Brain pericyte (primary cell): ENCODE measurements at regions not wholly inside any gene's neighbourhood (a gene's known extent, or its start where the extent isn't known, plus 50 kb on each side); places are given as distances from the start of the nearest gene placed in this dataset.
A peak's percentile ranks its signal among the peaks of the same experiment; 100 is the strongest.

Experiments
- DNase-seq: peaks from one replicate; pipeline ENCODE4 v3.0.0-alpha.2; 2012; ENCODE audit warnings: low read depth, low spot score

DNA sequence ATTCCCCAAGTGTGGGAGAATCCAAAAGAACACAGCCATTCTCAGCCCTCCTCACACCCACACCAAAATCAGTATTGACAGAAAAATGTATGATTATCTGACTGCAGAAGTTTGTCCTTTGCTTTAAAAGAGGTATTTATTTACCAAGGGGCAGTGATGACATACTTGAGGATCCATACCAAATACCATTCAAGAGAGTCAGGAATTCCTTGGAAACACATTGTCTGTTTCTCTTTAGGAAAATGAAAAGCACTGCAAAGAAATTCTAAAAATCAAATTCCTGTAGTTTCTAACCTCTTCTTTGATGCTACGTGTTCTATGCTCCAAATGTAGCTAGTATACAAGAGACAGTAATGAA is 509.6 kb upstream of the CXADR start:
- no peak for DNase-seq

DNA sequence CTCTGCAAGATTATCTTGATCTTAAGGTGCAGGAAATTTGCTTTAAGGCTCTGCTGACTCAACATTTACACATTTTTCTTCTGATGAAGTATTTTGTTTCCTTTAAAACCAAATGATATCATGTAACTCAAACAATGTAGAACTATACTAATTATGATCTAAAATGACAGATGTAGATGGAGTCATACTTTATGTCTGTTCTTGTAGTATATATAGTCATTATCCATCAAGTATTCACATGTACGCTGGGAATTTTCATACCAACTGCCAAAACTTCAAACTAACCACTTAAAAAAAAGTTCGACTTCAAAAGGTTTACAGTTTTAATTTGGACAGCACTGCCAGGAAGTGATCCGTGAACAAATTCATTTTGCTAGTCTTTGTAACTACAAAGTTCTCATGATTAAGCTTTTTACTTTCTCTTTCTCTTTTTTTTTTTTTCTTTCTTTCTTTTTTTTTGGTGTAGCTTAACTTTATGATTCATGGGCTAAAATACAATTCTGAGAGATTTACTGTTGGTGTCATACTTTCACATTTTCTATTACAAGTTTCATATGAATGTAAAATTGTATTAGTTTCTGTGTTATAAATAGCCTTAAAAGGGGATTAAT is 509.0 kb upstream of the CXADR start:
- no peak for DNase-seq

DNA sequence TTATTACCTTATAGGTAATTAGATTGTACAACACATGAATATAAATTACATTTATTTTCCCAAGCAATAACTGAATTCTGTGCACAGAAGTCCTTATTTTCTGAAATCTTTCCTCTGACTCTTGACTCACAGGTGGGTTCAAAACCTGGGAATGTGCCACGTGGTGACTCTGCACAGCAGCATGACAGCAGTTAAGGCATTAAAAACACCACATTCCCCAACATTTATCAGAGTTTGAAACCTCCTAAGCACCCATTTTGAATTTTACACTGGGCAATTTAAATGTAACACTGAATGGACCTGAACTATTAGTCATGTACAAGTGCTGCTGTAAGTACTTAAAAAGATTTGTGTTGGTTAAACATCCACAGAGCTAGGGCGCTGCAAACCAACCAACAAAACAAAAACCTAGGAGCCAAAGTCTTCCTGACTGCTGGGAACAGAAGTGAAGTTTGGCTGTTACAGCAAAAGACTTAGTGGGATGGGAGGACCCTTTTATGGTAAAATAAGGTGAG is 480.6 kb upstream of the CXADR start:
- DNase-seq: no peak

DNA sequence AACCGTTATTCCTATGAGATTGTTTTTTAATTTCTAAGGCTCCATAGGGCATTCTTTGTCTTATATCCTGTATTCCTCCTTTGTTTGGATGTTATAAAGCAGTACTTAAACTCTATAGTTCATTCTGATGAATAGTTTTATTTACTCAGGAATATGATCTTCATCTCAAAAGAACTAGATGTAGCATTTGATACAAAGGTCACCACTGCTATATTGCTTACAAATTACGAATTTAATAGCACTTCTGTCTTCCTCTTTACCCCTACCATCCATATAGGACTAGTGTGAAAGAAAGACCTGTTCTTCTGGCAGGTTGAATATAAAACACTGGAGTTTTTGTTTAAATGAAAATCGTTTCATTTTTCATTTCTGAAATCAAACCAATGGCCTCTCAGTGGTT is 468.1 kb upstream of the CXADR start:
- DNase-seq: no peak

DNA sequence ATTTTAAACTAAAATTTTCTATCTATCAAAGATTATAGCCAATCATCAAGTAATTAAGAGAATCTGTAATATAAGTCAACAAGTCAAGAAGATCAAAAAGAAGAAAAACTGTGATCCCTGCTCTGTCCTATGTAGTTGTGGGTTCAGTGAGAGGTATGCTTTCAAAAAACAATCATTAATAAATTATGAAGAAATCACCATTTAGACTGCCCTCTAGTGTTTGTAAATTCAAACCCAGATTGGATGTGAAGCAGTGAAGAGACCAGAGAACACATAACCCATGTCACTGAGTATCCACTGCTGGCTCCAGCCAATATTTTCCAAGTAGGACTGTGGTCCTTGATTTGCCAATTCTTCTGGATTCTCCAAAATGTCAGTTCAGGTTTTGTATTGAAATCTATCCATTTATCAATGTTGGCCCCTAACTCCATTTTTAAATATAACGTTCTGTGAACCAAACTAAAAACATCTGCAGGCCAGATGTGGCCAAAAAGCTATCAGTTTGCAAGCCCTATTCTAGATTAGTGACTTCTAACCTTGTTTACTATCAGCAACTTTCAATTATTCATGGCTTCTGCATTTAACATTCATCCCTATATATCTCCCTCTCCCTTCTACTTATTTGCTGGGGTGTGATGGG is 467.5 kb upstream of the CXADR start:
- DNase-seq: peak; percentile 6

DNA sequence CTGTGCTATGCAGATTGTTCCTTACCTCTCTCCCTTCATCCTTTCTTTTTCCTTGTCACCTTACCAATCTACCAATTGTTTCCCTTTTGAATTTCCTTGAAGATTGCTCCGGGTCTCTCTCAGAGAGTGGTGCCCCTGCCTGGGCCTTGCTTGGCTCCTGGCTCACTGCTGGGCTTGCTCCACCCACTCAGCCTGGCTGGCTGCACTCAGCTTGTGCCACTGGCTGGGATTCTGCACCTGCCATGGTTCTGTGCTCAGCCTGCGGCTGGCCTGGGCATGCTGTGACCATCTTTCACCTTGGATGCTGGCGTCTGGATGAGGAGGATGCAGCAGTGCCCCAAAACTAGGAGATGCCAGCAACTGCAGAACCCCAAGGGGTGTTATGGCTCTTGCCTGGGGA is 463.9 kb upstream of the CXADR start:
- no peak for DNase-seq

DNA sequence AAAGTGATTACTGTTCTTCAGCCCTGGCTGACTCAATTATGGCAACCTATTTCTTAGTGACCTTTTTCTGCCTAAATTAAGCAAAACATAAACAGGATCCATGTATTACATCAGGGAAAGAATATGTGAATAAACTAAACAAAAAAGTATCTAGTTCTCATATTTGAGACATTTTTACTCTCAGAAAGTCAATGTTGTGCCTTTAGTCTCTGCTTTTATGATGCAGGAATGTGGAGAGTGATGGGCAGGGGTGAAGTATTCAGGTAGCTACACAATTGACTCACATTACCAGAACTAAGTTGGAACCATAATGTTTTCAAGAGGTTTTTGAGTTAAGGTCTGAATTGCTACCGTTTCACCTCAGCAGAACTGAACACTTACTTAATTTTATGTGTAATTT is 462.7 kb upstream of the CXADR start:
- DNase-seq: no peak

DNA sequence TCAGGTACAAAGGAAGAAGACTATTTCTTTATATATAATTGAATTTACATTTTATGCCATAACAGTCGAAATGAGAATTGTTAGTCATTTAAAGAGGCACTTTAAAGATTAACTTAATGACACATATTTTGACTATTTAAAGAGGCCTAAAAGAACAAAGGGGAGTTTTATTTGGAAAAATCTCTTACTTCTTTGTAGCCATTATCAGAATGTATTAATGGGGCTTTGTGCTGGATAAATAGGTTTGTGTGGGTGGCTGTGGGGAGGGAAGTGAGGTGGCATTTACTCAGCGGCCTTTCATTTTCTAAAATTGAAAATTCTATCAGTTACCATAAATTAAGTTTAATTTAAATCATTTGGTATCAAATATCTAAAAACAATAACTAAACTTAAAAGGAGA is 462.2 kb upstream of the CXADR start:
- DNase-seq: no peak

DNA sequence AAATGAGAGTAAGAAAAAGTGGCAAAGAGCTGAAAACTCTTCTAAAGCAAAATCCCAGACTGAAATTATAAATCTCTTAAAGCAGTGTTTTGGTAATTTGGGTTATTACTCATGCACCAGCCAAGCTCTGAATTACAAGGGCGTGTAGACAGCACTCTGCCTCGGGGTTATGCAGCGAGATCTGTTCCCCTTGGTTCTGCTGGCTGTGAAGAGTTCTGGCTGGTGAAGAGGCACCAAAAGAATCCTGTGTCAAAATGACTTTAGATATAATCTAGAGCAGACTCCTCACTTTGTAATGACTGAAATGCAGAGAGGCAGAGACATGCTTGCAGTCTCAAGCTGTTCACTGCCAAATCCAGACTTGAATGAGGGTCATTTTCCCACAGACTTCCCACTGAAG is 461.8 kb upstream of the CXADR start:
- no peak for DNase-seq

DNA sequence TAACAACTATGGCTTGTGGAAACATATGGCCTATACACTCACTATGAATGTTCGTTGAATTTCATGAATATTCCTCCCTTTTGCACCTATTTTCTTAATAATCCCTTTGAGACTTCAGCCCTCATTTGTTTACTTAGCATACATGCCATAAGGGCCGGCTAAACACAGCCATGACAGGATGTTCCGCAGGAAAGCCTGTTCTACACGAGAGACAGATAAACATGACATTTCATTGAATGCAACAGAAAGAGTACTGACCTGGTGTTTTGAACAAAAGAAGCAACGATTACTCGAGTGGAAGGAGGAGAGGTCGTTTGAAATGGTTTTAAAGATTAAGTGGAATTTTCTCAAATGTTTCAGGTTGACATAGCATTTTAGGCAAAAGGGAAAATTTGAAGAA is 459.5 kb upstream of the CXADR start:
- no peak for DNase-seq

DNA sequence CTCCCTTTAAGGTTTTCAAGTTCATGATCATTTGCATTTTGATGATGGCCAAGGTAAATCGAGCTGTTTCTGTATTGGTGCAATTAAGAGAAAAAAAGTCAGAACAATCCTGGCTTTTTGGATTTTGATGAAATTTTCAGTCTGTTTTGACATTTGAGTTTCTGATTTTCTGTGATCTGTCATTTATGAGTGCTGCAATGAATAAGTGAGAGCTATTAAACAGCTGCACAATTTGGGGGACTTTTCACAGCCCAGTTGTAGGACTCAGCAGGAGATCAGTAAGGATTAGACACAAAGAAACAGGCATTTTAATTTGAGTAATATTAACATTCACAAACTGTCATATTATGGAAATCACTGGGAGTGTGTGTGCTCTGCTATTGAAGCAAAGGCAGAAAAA is 452.9 kb upstream of the CXADR start:
- DNase-seq: no peak

DNA sequence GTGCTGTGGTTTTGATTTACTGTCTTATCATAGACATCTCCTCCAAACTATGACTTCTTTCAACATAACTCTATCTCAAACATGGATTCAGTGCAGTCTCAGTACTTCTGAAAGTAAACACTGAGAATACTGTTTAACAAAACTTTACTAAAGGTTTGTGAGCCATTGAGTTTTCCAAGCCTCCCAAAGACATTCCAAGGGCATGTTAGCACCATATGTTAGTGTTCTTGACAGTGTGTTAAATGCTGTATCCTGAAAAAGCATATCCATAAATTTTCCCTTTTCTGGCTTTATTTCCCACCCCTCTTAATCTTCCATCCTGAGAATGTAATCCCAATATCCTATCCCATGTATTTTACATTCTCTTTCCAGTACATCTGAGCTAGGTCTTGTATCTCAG is 446.8 kb upstream of the CXADR start:
- DNase-seq: no peak

DNA sequence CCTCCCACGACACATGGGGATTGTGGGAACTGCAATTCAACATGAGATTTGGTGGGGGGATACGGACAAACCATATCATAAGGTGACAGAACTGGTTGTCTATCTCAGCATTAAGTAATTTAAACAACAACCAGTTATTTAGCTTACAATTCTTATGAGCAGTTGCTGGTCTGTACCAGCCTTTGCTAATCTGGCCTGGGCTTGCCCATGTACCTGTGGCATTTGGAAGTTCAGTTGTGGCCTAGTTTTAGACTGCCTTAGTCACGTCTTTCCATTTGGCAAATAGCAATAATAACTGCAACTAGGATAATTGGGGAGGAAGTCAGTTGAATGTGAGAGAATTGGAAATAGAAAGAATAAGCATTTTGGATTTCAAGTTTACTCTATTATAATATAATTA is 441.8 kb upstream of the CXADR start:
- DNase-seq: no peak

DNA sequence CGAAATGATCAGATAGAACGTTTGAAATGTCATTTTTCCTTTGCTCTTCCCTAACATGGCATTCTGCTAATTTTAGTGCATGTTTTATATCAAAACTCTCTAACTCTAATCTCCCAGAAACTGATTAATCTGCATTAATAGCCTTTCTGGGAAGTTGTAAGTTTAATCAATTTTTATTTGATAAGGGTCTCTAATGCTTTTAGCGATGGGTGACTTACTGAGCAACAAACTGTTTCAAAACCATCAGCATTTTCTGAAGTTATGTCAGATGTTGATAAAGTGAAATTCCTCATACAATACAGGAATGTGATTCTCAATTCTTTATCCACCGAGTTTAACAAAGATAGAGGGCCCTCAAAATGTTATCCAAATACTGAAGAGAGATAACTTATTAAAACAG is 431.6 kb upstream of the CXADR start:
- no peak for DNase-seq

DNA sequence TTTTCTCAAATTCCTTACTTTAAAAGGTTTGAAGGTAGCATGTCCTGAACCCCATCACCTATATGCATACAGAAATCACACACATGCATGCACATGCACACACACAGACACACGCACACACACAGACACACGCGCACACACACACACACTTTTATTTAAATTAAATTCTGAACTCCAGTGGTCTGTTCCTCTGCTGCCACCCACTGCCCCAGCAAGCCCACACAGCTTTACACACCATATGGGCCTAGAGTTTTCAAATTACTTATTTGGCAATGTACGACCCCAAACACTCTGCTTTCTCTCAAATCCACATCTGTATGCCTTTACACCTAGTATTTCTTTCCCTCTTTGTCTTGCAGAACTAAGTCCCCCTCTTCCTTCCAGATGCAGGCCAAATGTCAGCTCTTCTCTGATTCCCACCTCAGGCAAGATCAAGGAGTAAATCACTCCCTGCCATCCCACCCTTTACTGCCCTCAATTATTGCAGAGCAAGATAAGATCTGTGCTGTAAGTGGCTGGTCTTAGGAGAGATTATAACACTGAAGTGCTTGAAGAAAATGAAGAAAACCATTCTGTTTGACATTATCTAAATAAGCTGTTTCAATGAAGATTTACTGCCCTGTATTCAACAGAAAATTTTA is 429.9 kb upstream of the CXADR start:
- DNase-seq: no peak

DNA sequence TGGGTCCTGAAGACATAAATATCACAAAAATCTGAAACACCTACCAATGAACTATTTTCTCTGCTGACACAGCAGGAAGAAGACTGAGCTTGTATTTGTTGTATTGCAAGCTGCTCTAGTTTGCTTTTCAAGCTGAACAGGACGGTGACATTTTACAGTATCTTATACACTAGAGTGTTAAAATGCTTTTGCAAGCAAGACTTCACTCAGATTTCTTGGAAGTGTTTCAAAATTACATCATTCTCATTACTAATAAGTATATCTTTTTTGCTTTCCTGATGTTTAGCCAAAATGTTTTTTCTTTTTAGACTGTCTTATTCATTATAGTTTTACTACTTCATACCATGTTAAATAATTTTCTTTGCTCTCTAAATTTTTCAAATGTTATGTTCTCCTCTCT is 427.1 kb upstream of the CXADR start:
- no peak for DNase-seq

DNA sequence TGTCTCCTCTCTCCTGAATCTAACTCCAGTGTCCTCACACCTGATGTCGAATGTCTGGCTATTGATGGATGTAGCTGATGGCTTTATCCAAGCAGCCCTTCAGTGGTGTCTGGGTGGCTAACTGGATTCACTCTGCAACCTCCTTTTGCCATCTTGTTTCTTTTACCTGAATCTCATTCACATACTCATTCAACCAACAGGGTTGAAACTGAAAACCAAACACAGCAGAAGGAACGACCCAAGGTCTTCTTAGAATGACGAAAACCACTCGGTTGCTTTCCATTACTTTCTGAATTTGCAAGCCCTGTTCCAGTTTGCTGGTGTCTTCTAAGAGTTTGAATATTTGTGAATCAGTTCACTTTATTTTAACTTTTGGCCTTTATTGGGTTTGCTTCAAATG is 424.3 kb upstream of the CXADR start:
- DNase-seq: no peak

DNA sequence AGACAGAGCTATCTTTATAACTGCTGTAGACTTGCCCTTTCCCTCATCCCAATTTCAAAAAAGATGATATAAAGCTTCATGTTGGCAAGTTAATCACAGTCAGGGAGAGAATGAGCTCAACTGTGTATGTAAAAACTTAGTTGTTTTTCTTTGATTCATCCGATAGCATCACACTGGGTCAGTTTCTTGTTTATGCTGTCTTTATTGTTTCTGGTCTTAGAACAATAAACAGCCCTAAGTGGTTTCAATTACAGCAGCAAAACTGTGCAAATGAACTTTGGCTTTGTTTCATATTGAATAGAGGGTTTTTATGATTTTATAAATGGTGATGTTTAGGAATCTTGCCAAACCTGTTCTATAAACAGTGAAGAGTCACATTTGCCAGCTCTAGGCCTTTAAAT is 423.8 kb upstream of the CXADR start:
- DNase-seq: peak; percentile 63

DNA sequence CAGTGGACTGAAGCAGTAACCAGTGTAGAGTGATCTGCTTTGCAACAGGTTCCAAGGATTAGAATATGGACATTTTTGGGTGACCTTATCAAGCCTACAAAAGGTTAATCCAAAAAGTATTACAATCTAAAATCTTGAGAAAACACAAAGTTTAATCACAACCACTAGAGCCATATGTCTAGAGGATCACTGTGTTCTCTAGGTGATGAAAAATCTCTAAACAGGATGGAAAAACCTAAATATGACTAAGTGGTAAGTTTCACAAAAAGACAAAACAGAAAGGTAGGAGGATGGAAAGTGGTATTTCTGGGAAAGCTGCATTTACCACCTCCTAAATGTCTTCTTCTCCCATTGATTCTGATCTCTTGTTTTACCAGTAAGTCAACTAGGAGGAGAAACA is 411.1 kb upstream of the CXADR start:
- DNase-seq: no peak

DNA sequence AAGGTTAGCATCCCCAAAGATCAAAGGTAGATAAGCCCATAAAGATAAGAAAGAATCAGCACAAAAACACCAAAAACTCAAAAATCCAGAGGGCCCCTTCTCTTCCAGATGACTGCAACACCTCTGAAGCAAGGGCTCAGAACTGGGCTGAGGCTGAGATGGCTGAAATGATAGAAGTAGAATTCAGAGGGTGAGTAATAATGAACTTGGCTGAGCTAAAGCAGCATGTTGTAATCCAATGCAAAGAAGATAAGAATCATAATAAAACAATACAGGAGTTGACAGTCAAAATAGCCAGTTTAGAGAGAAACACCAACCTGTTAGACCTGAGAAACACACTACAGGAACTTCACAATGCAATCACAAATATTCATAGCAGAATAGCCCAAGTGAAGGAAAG is 406.9 kb upstream of the CXADR start:
- no peak for DNase-seq

DNA sequence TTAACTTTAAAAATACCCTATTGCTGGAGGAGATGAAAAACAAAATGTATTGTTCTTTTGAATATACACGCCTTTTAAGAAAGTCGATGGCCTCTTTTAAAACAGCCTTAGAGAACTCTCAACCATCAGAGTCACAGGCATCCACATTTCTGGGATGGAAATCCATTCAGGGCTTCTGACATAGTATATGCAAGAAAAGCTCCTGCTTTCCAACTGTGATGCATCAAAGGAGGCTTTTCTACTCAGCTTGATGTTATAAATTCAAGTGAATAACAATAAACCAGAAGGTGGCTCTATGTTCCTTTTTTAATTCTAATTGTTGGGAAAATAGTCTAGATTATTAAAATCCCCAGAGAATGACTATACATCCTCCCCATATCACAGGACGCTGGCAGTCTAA is 398.8 kb upstream of the CXADR start:
- DNase-seq: no peak

DNA sequence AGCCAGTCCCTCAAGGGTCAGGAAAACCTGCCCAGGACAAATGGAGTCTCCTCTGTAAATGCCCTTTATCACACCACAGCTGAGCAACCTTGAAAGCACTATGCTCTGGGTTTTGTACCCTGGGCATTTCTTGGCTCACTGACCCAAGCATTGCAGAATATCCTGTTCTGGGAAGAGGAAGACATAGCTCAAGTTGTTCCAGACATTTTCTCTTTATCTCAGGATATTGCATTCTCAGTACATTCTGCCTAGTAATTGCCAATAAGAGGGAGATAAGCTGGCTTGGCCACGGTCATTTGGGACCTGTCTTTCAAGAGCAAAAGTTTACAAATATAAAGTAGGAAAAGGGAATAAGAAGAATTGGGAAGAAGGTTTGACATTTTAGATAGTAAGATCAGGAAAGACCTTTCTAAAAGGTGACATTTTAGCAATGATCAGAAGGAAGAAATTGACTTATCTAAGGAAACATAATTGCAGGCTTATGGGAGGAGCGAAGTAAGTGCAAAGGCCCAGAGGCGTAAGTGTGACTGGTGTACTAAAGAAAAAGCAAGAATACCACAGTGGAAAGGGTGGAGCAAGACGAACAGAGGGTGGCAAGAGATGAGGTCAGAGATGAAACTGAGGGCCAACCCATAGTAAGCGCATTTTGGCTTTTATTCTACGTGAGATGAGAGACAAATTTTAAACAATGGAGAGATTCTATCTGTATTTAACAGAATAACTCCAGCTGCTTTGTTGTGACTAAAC is 394.0 kb upstream of the CXADR start:
- no peak for DNase-seq
